Skin of body (tissue), 1 donor: ENCODE measurements at regions not wholly inside any gene's neighbourhood (a gene's known extent, or its start where the extent isn't known, plus 50 kb on each side); places are given as distances from the start of the nearest gene placed in this dataset.

Source experiments
- DNase-seq: peaks from one replicate; lab custom pipeline; 2025; lab: John Stamatoyannopoulos, UW

DNA sequence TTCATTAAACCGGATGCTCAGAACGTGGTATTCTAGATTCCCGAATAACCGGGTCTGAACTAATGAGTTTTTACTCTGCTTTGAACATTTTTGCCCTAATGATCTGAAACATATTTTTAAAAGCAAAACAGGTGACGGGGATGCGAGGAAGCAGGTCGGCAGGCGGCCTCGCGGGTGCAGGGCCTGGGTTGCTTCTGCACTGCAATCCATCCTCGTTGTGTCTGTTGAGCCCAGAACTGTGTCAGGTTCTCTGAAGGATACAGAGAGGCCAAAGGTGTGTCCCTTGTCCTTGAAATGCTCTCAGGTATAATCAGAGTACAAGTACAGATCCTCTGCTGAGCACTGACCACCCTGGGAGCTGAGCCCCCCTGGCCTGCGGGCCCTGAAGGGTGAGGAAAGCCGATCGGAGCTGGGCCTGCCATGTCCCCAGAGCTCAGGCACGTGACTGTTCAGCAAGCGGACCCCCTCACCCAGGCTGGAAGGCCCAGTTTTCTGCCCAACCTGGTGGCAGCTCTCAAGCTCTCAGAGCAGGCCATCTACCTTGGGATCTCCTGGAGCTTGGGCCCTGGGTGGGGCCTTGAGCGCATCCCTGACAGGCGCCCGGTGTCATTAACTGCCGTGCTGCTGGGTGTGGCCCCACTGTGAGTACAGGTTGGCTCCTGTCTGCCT, 151.8 kb downstream of the OLFM1 start:
- no peak for DNase-seq

GRCh38 chr9:135239769-135240141, 152.3 kb downstream of the OLFM1 start:
- no peak for DNase-seq

DNA sequence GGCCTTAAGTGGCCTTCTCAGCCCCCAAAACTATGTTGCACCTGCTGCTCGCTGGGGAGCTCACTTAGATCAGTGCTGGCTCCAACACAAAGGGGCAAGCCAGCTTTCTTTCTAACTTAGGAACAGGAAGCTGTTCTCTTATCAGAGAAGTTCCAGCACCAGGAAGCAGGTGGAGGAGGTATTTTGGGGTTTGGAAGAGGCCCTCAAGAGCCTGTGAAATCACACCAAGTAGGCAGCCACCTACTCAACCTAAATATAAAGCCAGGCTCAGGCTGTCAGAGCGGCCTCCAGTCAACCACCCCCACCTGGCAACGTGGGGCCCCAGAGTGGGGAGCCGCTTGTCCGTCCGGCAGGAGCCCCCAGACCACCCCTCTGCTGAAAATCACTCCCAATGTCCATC, 152.8 kb downstream of the OLFM1 start:
- no peak for DNase-seq

GRCh38 chr9:135240871-135241311, 153.4 kb downstream of the OLFM1 start:
- DNase-seq, result no peak

DNA sequence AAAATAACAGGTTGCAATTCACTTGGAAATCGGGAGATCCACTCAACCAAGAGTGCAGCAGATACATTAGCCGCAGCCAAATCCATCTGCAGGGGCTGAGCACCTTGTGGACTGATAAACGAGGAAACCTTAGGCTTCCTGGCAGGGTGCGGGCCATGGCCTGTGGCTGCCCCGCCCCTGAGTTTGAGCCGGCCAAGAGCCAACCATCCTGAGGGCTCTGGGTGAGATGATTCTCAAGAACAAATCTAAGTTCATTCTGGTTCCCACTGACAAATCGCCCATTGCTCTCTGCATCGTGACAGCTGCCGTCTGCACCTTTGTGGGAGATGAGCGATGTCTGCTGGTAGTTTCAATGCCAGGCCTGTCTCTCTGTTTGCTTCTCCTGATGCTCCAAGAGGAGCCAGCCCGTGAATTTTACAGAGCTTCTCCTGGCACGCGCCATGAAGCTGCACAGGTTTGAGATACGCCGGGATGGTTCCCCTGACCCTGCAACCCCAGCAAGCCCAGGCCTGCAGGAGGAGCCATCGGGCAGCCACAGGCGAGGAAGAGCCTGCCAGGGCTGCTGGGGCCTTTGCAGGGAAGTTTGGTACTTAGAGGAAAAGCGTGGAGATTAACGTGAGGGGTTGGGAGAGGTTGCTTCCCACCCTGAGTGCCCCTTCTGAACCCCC, 154.0 kb downstream of the OLFM1 start:
- no peak for DNase-seq

- DNase-seq, result no peak
These were observed 154.6 kb downstream of the OLFM1 start for GRCh38 chr9:135242049-135242396.

DNA sequence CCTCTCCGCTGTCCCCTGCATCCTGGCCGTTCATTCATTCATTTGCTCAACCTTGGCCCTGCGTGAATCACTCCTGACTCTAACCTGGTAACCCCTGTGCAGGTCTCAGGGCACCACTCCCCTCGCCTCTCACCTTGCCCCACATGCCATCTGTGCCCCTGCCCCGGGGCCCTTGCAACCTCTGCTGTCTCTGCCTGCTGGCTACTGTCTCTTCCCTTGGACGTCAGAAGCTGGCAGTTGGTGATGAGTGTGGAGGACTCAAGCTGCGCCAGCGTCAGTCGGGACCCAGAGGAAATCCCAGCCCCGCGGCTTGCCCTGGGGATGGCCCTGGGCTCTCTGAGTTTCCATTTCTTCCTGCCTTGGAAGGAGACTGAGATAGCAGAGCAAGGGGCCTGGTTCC, 154.9 kb downstream of the OLFM1 start:
- DNase-seq, result no peak

GRCh38 chr9:135243201-135244190, 156.0 kb downstream of the OLFM1 start:
- no peak for DNase-seq

- no peak for DNase-seq
These were observed 157.1 kb downstream of the OLFM1 start for GRCh38 chr9:135244271-135245221.

DNA sequence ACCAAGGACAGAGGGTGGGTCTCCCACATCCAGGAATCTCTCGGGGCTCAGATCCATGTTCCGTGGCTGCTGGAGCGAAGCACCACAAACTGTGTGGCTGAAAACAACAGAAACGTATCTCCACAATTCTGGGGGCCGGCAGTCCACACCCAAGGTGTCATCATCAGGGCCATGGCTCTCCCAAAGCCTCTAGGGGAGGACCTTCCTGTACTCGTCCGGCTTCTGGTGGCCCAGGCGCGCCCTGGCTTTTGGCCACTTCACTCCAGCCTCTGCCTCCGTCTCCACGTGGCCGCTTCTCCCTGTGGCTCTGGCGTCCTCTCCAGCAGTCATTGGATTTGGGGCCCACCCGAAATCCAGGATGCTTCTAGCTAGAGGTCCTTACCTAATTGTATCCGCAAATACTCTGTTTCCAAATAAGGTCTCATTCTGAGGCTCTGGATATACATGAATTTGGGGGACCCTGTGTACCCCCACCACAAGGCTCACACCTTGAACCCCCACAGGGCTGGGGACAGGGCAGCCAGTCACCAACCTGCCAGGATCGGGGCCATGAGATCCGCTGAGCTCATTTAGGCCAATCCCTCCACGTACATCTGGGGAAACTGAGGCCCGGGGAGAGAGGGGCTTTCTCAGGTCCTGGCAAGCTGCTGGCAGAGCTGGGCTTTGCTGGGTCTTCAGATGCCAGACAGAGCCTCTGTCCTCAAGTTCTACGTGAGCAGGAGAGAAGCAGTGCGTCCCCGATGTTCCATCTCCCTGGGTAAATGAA, 158.2 kb downstream of the OLFM1 start:
- no peak for DNase-seq

GRCh38 chr9:135246248-135247205, 159.1 kb downstream of the OLFM1 start:
- DNase-seq, result no peak

DNA sequence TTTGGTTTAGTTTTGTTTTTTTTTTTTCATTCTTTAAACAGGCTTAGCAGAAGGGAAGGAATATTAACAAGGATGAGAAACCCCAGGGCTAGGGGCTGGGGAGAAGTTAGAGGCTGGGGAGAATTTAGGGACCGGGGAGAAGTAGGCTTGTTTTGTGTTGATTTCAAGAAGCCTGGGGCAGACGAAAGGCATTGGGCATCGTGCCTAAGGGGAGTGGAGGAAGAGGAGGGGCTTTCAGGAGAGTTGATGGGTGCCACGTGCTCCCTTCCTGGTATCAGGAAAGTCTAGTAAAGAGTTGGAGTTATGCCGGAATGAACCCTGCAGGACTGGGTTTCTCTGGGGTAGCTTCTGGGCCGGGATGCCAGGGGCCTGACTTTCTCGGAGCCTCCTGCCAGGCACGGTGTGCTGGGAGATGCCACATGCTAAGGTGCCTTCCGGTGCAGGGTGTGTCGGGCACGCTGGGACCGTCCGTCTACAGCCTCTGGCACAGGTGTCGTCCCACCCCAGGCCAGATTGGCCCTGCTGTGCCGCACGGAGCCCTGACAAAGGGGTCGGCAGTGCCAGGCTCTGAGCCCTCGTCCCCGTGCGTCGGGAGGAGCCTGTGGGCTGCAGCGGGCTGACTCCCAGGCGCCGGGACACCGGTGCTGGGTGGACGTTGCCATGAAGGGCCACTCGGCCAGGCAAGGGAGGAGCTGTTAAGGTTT, 159.9 kb downstream of the OLFM1 start:
- no peak for DNase-seq

GRCh38 chr9:135248111-135248510, 160.6 kb downstream of the OLFM1 start:
- no peak for DNase-seq

DNA sequence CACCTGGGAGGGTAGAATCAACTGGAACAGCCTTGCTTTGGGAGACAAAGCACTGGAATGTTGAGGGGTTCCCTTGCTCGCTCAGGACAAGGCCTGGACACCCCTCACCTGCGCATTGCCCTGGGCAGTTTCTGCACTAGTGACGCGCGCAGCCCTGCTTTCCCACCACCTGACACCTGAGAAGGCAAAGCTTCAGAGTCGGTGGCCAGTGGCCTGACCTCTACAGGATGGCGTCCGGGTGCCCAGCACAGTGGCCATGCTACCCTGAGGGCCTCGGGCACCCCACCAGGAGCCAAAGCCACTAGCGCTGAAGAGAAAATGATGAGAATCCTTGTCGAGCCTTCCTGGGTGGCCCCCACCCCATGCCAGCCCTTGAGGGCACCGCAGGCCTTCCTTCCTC, 161.3 kb downstream of the OLFM1 start:
- no peak for DNase-seq

DNA sequence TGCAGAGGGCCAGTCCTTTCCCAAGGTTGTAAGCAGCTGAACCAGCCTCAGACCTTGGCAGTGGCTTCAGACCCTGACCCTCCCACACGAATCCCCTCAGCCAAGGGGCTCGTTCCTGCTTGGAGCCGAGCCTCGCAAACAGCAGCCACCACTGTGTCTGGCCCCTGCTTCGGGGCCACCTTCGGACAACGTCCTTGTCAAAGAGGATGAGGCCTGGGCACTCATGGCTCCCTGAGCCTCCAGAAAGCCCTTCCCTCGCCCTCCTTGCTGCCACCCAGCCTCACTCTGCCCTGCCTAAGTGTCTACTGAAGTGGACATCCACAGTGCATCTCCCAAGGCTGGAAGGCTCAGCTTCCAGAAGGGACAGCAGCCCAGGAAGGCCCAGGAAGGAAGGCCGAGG, 161.7 kb downstream of the OLFM1 start:
- DNase-seq, result no peak

- DNase-seq, result no peak
These were observed 162.2 kb downstream of the OLFM1 start for GRCh38 chr9:135249711-135250110.

DNA sequence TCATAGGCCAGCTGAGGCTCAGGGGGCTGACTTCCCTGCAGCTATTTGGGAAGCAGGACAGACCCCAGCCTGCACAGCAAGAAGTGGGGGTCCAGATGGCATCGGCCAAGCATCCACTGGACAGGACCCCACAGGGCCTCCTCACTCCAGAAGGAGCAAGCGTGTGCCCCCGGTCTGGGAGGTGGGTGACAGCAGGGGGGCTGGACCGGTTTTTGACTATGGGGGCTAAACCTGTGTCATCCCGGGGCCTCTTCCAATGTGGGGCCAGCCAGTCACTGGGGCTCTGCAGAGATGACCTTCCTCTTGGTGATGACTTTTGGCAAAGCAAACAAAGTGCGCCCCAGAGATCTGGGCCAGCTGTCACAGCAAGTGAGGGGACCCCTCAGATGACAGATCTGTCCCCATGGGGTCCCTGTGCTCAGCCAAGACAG, 163.9 kb downstream of the OLFM1 start:
- no peak for DNase-seq

- DNase-seq, result no peak
These were observed 164.7 kb downstream of the OLFM1 start for GRCh38 chr9:135251996-135252760.
